MV-4-11 (cell line): ENCODE measurements at regions not wholly inside any gene's neighbourhood (a gene's known extent, or its start where the extent isn't known, plus 50 kb on each side); places are given as distances from the start of the nearest gene placed in this dataset.

Experiments
- DNase-seq: peaks from one replicate; lab custom pipeline; 2025; lab: John Stamatoyannopoulos, UW

- DNase-seq = no peak
Measured at GRCh38 chr3:193929921-193930646, 205.9 kb upstream of the HES1 start.

DNA sequence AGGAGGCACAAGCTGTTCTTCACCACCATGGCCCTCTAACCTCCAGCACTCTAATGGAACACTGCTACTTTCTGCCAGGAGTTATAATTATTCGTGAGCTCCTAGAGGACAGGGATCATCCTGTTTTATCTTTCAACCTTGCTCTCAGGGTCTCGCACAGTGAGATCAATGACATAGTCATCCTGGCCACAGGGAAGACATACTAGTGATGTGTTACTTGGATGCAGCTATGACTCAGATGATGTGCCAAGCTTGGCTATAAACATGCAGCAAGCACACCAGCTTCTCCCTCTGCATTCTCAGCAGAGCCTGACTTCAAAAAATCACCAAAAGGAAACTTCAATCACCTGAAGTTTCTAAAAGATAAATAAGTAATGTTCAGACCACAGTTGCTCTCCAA is 203.8 kb upstream of the HES1 start:
- DNase-seq = no peak

GRCh38 chr3:193932576-193932975 is 203.4 kb upstream of the HES1 start:
- DNase-seq = no peak

GRCh38 chr3:193933451-193933850 is 202.5 kb upstream of the HES1 start:
- no peak for DNase-seq

DNA sequence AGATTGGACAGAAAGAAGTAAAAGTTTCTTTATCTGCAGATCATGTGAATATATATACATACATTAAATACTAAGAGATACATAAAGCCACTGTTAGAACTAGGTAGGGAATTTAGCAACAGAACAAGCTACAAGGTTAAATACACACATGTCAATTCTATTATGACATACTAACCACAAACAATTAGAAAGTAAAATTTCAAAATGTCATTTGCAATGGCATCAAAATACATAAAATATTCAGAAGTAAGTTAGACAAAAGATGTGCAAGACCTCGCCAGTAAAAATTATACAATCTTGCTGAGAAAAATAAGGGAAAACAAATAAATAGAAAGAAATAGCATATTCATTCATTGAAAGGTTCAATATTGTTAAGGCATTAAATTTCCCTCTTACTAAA is 200.0 kb upstream of the HES1 start:
- DNase-seq = no peak

DNA sequence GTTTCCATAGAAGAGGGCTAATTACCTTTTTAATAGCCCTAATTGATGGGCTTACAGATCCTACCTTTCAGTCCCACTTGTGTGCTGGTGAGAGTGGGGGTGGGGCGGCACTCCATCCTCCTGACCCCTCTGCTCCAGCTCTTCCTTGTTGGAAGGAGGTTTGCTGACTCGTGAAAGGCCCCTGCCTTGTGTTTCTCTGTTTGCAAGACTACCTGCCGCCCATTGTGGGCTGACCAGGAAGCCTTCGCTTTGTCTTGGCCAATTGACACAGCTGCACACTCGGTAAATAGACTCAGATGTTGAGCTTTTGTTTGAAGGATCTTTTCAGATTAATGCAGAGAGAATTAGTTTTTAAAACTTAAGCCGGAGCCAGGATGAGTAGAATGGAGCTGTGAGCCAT is 197.3 kb upstream of the HES1 start:
- DNase-seq = no peak

DNA sequence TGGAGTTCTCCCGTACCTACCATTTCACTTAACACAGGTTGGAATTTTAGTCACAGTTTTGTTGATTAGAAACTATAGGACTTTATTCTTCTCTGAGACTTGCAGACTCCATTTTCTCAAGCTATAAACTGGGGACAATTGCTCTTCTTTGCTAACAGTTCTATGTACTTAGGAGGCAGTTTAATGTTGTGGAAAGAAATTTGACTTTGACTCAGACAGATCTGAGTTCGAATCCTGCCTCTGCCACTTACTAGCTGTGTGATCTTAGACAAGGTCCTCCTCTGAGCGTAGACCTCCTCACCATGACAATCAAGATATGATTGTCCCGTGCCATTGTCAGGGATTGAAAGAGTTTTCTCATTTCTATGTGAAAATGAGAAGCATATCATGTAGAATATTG is 196.4 kb upstream of the HES1 start:
- no peak for DNase-seq

DNA sequence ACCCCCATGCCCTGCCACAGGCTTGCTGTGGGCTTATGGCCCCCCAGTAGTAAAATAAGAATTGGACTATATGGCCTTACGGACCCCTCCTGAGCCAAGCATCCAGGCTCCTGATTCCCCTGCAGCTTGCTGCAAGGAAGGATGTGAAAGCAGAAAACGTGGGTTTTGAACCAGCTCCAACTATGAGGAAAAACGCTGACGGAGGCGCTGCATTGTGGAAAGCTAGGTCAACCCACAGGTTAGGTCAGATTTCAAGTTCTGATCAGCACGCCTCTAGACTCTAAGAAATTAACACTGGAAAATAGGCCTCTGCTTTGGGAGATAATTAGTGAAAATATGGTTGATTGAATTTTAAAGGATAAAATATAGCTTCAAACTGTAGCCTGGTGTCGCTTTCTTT is 195.4 kb upstream of the HES1 start:
- no peak for DNase-seq

DNA sequence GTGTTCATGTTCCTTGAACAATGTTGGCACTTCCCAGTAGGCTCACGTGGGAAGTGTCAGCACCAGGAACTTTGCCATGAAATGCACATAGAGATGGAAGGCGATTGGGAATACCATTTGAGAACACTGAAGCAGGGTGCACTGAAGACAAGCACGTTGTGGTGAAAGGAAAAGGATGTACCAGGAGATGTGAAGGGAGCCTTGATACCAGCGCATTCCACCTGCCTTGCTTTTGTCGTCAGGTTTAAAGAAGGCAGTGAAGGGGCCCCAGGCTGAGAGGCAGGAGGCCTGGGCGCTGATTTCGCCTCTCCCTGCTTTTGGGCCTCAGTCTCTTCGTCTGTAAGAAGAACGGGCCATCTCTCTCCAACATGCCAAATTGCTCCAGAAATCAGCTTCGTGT is 194.5 kb upstream of the HES1 start:
- no peak for DNase-seq

- no peak for DNase-seq
Measured at GRCh38 chr3:193942516-193943055, 193.4 kb upstream of the HES1 start.

GRCh38 chr3:193943200-193943599 is 192.7 kb upstream of the HES1 start:
- DNase-seq = no peak

GRCh38 chr3:193943851-193944517 is 192.0 kb upstream of the HES1 start:
- DNase-seq = no peak

DNA sequence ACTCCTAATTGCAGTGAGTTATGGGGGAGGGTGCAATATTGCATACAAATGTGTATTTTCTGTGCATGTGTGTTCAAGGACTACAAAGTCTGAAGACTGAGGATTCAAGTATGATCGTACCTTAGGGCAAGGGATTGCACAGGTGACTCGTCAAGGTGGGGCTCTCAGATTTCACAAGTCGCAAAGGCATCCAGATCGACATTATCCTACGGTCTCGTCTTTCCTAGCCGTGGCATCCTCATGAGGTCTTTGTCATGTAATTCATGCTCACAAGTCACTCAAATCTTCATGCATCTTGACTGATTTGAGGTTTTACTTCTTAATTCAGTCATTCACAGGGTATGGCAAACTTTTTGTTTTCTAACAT is 191.4 kb upstream of the HES1 start:
- no peak for DNase-seq

DNA sequence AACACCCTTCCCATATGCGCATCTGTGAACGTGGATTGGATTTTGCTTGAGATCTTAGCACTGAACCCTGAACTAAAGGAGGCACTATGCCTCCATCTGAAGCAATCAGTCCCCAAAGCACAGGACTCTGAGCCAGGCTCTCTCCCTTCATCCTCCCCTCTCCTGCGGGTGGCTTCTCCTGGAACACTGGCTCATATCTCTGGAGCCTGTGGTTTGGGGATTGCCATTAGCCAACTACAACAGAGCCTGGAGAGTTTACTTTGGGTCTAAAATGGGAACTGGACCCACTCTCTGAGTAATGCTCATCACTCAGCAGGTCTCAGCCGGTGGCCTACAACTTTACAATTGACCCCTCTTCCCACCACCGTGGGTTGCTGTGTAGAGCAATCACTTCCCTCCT is 190.8 kb upstream of the HES1 start:
- no peak for DNase-seq

DNA sequence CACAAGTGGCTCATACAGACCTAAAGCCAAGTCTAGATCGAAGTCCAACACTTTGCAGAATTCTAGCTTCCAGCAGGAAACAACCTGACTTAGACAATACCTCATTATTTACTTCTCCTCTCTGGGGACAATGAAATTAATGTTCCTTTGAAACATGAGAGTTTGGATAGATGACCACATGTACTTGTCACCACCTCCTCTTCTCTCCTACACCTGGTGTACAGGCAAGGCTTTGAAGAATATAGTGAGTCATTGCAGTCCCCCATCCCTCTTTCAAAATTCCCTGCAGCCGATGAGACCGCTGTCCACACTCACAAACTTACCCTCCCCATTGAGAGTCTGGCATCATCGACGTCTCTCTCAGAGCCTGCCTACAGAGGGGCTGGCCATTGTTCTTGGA is 189.0 kb upstream of the HES1 start:
- no peak for DNase-seq

DNA sequence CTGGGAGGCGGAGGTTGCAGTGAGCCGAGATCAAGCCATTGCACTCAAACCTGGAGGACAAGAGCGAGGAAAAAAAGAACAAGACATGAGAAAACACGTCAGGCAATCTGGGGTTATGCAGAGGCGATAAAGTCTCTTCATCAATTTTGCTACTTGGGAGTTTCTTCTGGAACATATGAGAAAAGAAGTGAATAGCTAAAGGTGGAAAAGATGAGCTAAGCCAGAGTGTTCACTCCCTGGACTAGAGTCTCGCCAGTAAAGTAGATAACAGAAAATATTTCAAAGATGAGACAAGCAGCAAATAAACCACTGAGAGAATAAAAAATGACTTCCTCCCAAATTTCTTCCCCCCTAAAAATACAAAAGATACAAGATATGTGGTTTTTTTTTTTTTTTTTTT is 188.4 kb upstream of the HES1 start:
- DNase-seq = no peak

GRCh38 chr3:193948459-193948858 is 187.5 kb upstream of the HES1 start:
- no peak for DNase-seq

GRCh38 chr3:193951859-193952258 is 184.1 kb upstream of the HES1 start:
- no peak for DNase-seq

GRCh38 chr3:193954752-193955151 is 181.2 kb upstream of the HES1 start:
- no peak for DNase-seq

- DNase-seq = no peak
Measured at GRCh38 chr3:193955719-193956118, 180.2 kb upstream of the HES1 start.

DNA sequence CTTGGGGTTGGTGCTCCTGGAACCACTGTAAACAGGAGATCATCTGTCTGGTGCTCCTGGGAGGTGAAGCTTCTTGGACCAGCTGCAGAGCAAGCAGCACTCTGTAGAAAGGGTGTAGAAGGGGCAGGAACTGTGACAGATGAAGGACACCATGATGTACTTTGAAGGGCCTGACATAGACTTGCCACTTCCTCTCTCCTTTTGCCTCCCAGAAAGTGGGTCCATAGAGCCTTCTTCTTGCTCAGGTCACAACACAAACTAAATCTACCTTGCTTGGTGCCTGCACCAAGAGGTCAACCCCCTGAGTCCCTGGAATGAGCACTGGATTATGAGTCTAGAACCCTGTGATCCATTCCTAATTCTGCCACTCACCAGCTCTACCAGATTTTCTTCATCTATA is 176.1 kb upstream of the HES1 start:
- DNase-seq = no peak

DNA sequence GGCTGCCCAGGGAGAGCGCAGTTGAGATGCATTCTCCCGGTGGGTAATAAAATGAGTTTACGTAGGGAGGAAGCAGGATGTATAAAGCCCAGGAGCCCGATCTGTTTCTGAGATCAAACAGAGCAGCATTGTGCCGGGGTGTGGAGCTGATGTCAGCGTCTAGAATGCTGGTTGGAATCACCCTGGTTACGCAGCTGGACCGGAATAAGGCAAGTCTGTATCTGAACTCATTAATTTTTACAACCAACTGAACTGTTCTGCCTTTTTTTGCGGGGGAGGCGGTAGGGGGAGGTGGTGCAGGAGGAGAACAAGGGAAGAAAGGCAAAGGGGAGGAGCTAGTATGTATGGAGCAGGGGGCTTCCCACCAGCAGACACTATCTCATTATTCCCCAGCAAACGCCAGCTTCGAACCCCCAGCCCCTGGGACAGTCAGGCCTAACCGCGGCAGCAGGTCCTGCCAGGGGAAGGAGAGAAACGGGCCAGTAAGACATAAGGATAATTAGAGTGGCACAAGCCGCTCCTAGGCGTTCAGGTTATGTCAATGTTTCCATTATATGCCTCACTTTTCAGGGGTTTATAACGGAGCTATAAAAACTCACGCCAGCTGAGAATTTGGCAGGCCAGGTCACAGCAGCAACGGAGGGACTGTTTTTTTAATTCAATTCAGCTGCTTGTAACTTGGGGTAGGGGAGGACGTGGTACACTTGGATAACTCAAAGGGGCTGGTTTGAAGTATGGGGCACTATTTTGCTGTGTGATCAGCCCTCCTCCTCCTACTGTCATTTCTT is 175.3 kb upstream of the HES1 start:
- DNase-seq = no peak
